Frontal cortex (tissue), 3 donors: ENCODE measurements at regions not wholly inside any gene's neighbourhood (a gene's known extent, or its start where the extent isn't known, plus 50 kb on each side); places are given as distances from the start of the nearest gene placed in this dataset.

Experiments
- DNase-seq, 2 donors: peaks; one replicate each; pipeline ENCODE4 v3.0.0; 2012; ENCODE audit warnings: low spot score in 2 of 2
- FAIRE-seq: peaks from 2 replicates; lab custom pipeline; 2012; peaks lifted over from hg19 to GRCh38; lab: Jason Lieb, UNC
- donor health status: control.
- donor health status: control.
- donor health status: control.

- FAIRE-seq, result no peak
- DNase-seq, result no peak
Observed at GRCh38 chr2:7916670-7917069, 765.2 kb upstream of the ID2 start.

- no peak for FAIRE-seq
- no peak for DNase-seq
Observed at GRCh38 chr2:7919510-7919909, 762.3 kb upstream of the ID2 start.

GRCh38 chr2:7924023-7924762, 757.7 kb upstream of the ID2 start:
- DNase-seq, result no peak
- FAIRE-seq, result no peak

- DNase-seq, result no peak
- no peak for FAIRE-seq
Observed at GRCh38 chr2:7925506-7925905, 756.4 kb upstream of the ID2 start.

GRCh38 chr2:7927691-7928090, 754.2 kb upstream of the ID2 start:
- DNase-seq (no peak), FAIRE-seq (no peak)

GRCh38 chr2:7929281-7929680, 752.6 kb upstream of the ID2 start:
- FAIRE-seq, result no peak
- DNase-seq, result no peak

GRCh38 chr2:7930800-7931635, 750.8 kb upstream of the ID2 start:
- FAIRE-seq, result no peak

GRCh38 chr2:7931808-7932207, 750.0 kb upstream of the ID2 start:
- no peak for DNase-seq
- FAIRE-seq, result no peak

More at GRCh38 chr2:7930800-7931635, 750.8 kb upstream of the ID2 start:
- no peak for DNase-seq

GRCh38 chr2:7933672-7934071, 748.2 kb upstream of the ID2 start:
- FAIRE-seq (no peak), DNase-seq (no peak)

GRCh38 chr2:7934476-7934875, 747.4 kb upstream of the ID2 start:
- FAIRE-seq, result no peak
- no peak for DNase-seq

- DNase-seq (no peak), FAIRE-seq (no peak)
Observed at GRCh38 chr2:7937082-7937481, 744.8 kb upstream of the ID2 start.

- no peak for DNase-seq
- FAIRE-seq, result no peak
Observed at GRCh38 chr2:7940723-7941122, 741.1 kb upstream of the ID2 start.

- DNase-seq (no peak), FAIRE-seq (no peak)
Observed at GRCh38 chr2:7943446-7943845, 738.4 kb upstream of the ID2 start.

- DNase-seq (no peak), FAIRE-seq (no peak)
Observed at GRCh38 chr2:7945026-7945425, 736.8 kb upstream of the ID2 start.

- no peak for DNase-seq
- FAIRE-seq, result no peak
Observed at GRCh38 chr2:7950035-7950612, 731.7 kb upstream of the ID2 start.

- FAIRE-seq, result no peak
- DNase-seq, result no peak
Observed at GRCh38 chr2:7951001-7951400, 730.9 kb upstream of the ID2 start.

- DNase-seq (no peak), FAIRE-seq (no peak)
Observed at GRCh38 chr2:7951490-7951889, 730.4 kb upstream of the ID2 start.

- no peak for DNase-seq
- no peak for FAIRE-seq
Observed at GRCh38 chr2:7952046-7952745, 729.7 kb upstream of the ID2 start.

GRCh38 chr2:7953195-7953594, 728.7 kb upstream of the ID2 start:
- DNase-seq, result no peak
- FAIRE-seq, result no peak

GRCh38 chr2:7954234-7954633, 727.6 kb upstream of the ID2 start:
- no peak for DNase-seq

More at GRCh38 chr2:7954234-7954633, 727.6 kb upstream of the ID2 start:
- FAIRE-seq, result no peak
